HG03060 (cell line): ENCODE measurements at regions not wholly inside any gene's neighbourhood (a gene's known extent, or its start where the extent isn't known, plus 50 kb on each side); places are given as distances from the start of the nearest gene placed in this dataset.
"Not testable (repeated sequence)": the region's sequence is repeated elsewhere in the genome, so short reads cannot be mapped to it uniquely, and the experiment has no call there.

Experiments used
- ATAC-seq: cut with Tn5 transposase; IDR thresholded peaks from one replicate; pipeline ENCODE4 v1.9.1; 2021; ENCODE audit warnings: low read depth, moderate number of reproducible peaks; ENCODE audit not compliant: unreplicated experiment

DNA sequence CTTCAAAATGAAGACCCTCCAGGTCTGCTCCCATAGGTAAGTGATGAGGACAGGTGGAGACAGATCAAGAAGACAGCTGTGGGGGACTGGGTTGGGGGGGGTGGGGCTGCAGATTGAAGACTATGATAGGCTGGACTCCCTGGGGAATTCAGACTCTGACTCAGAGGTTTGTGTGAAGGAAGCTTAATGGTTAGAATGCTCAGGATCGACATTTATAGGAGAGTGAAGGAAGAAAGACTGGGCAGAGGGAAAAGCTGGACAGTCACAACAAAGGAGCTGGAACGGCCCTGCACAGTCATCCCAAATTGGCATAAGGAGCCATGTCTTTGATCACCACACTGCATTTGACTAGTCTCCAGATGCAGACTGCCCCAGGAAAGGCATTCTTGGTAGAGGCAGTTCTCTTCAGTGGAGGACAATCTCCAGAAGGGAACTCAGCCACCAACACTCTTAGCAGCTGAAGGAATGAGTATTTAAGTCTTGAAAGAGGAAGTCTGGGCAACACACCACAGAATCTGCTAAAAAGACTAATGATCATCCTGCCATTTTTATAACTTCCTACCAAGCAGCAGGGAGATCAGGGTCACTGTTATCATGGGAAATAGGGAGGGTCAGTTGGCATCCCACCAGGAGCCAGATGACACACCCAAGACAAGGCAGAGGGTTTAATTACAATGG lies 120.0 kb upstream of the ZC3H11B start:
- ATAC-seq: no peak

DNA sequence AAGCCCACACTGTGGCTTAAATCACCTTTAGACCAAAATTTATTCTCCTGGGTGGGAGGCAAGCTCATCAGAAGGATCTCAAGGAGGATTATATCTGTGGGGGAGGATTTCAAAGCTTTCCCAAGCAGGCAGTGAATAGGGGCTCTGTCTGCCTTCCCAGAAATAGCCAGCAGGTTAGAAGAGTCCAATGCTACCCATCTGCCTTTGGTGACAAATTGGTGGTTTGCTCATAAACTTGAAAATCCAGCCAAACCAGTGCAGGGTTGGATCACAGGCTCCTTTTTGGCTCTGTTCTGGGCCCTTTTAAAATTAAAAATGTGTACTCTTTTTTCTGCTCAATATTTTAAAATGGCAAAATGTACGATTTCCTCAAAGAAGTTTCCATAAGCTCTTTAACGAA lies 118.9 kb upstream of the ZC3H11B start:
- ATAC-seq: no peak

DNA sequence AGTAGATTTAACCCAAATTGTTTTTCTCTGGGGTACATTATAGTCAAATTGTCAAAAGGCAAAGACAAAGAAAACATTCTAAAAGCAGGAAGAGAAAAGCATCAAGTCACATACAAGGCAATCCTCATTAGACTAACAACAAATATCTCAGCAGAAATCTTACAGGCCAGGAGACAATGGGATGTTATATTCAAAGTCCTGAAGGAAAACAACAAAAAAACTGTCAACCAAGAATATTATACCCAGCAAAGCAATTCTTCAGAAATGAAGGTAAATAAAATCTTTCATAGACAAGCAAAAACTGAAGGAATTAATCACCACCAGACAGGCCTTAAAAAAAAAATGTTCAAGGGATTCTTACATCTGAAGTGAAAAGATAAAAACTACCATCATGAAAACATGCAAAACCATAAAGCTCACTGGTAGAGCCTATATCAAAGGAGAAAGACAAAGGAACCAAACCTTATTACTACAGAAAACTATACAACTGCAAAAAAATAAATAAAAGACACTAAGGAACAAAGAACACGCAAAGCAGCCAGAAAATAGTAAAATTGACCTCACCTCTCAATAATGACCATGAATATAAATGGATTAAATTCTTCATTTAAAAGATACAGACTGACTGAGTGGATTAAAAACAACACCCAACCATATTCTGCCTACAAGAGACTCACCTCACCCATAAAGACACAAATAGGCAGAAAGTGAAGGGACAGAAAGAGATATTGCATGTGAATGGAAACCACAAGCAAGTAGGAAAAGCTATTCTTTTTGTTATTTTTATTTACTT lies 113.8 kb upstream of the ZC3H11B start:
- no peak for ATAC-seq

DNA sequence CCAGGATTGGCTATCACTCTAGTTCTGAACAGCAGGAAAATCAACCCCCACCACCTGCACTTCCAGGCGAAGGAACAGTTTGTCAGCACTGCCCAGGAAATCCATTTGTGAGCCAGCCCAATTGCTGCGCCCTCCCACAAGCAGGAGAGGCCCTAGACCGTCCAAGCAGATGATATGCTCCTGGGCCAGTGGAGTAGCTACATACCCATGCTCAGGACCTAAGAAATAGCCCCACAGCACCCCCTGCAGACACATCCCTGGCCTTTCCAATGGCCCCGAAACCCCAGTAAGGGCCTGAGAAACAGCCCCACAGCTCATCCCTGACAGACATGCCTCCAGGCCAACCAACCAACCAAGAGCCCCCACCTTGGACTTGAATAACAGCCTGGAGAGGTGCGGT lies 111.5 kb upstream of the ZC3H11B start:
- no peak for ATAC-seq

DNA sequence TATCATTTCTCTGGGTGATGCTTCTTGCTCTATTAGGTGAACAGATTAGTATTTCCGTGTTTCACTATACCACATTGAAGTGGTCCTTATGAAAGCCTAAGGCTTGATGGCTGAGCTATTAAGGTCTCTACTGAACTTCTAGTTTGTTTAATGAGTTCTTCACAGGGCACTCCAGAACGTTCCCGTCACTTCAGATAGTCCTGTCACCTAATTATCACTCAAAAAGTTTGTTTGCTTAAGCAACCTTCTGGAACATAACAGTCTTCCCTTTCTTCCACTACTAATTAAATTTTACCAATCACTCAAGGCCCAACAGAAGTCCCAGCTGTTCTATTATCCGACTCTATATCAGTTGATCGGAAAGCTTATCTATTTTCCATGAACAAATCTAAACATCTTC lies 104.6 kb upstream of the ZC3H11B start:
- ATAC-seq: no peak

DNA sequence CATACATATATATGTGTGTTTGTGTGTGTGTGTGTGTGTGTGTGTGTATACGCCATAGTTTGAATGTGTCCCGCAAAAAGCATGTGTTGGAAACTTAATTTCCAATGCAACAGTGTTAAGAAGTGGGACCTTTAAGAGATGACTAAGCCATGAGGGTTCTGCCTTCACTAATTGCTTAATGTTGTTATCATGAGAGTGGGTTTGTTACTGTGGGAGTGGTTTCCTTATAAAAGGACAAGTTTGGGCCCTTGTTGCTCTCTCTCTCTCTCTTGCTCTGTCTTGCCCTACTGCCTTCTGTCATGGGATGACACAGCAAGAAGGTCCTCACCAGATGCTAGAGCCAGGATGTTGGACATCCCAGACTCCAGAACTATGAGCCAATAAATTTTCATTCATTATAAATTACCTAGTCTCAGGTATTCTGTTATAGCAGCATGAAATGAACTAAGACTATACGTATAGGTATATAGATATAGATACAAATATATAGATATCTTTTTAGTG lies 103.8 kb upstream of the ZC3H11B start:
- ATAC-seq: no peak

DNA sequence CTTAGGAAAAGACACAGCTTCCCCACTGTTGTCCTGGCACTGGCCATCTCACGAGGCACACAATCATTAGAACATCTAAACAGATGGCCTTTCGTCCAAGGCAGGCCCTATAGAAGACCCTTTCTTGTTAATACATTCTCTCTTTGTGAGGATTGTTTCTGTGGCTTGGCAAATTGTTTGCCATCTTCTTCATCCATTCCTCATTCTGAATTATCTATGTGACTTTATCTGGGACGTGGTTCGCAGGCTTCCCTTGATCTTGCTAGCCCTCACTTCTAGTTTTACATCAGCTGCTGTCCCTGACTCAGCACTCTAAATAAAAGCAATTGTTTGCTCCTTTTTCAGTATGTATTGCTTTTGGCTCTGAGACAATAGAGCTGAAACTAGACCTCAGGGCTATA lies 101.1 kb upstream of the ZC3H11B start:
- ATAC-seq: no peak

DNA sequence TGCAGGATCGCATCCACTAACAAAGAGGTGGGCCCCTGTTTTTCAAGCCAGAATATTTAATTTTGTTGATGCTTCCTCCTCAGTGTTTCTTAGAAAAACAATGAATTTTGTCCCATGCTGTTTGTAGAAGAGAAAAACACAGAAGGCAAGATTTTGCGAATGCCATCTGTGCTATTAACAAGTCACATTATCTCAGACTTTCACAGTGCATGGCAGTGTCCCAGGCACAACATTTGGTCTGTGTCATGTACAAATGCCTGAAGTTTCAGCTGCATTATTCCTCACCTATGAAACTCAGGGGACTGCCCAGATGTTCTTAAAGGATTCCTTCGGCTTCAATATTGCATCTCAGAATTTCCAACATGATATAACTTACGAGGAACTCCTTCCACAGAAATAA lies 99.6 kb upstream of the ZC3H11B start:
- ATAC-seq: no peak

DNA sequence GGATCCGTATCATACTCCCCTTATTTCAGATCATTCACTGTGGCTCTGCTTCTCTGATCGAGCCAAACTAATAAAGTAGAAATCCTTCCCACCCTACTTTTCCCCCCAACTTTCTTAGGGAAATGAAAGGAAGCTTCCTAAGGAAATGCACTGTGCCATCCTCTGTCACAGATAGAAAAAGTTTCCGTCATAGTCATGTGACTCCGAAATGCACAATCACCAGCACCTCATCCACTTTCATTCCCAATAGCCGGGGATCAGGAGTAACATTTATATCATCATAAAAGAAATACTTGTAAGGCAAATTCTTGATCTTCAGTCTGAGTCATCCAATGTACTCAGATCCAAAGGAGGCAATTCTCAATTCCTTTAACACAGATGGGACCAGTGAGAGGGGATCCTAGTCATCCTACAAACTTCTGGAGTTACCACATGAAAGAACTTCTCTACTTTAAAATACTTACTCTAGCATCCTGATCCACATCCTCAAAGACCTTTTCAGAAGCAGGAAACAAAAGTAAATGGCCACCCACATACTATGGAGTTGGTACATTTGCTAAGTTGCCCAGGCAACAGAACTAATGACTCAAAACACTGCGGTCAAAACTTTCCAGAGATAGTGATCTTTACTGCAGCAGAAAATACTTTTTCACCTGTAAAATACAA lies 97.8 kb upstream of the ZC3H11B start:
- ATAC-seq: no peak

DNA sequence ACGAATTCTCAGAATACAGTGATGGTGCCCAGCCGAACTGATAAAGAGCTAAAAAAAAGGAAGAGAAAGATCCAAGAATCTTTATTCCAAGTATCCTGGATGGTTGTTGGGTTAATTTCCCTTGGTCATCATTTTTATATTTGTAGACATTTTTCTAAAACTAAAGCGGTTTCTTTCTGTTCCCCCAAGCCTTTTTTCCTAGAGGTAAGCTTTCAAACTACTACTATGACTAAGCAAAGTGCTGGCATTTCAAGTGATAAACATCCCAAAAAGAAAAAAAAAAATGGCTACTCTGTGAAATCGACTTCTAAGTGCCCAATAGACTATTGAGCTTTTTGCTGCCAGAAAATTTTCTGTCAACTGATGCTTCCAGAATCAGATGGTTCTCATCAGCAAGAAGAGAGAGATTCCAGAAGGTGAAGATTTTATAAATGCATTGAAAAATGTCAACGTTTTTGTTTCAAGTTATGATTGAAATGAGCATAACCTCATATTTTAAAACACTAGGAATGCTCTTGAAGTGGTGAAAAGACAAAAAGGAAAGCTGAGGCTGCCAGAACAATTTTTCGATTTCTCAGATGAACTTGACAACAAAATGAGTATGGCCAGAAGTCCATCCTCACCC lies 96.1 kb upstream of the ZC3H11B start:
- no peak for ATAC-seq

DNA sequence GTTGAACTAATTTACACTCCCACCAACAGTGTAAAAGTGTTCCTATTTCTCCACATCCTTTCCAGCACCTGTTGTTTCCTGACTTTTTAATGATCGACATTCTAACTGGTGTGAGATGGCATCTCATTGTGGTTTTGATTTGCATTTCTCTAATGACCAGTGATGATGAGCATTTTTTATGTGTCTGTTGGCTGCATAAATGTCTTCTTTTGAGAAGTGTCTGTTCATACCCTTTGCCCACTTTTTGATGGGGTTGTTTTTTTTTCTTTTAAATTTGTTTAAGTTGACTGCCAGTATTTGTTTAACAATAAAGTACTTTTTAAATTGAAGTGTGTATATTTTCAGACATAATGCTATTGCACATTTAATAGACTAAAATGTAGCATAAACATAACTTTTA lies 95.0 kb upstream of the ZC3H11B start:
- not testable (repeated sequence) for ATAC-seq

DNA sequence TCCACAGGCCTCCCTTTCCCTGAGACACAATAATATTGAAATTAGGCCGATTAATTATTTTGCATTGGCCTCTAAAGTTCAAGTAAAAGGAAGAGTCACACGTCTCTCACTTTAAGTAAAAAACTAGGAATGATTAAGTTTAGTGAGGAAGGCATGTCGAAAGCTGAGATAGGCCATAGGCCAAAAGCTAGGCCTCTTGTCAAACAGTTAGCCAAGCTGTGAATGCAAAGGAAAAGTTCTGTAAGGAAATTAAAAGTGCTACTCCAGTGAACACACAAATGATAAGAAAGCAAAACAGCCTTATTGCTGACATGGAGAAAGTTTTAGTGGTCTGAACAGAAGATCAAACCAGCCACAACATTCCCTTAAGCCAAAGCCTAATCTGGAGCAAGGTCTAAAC lies 91.4 kb upstream of the ZC3H11B start:
- not testable (repeated sequence) for ATAC-seq

DNA sequence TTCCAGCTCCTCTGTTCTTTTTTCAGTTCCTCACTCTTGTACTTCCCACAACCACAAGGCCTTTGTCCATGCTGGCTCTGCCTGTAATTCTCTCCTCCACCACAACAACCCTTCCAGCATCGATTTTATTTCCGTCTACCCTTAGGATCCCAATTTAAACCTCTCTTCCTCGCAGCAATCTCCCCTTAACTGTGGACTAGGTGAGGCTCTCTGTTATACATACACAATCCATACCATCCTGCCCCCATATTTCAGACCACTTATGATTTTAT lies 90.4 kb upstream of the ZC3H11B start:
- no peak for ATAC-seq

DNA sequence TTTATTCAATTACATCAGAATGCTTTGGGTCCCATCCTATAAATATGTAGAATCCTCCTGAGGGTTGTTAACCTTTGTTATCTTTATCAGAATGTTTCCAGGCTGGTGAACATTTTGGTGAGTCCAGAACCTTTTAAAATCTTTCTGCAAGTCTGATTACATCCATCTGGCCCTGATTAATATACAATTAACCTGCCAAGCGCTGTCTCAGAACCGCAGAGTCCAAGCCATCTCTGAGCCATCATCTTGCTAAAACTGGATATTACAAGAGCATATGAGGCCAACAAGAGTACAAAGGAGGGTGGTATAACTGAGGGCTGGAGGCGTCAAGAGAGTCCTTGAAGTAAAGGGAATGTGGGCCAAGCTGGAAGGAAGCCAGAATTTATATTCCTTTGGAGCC lies 88.6 kb upstream of the ZC3H11B start:
- ATAC-seq: no peak

DNA sequence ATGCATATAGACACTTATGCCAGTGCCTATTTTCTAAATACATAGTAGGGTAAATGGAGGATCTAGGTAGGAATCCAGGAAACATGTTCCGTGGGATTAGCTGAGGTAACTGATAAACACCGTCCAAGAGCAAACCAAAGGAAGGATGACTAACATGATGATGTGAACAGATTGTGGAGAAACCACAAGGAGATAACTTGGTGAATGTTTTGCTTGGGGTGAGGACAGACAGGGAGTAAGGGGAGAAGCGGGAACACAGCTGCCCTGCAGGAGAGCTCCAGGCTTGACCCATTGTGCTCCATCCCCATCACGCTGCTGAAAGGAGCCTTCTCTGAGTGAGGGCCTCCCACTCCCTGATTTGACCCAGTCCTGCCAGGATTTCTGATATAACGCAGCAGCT lies 87.0 kb upstream of the ZC3H11B start:
- ATAC-seq: no peak

DNA sequence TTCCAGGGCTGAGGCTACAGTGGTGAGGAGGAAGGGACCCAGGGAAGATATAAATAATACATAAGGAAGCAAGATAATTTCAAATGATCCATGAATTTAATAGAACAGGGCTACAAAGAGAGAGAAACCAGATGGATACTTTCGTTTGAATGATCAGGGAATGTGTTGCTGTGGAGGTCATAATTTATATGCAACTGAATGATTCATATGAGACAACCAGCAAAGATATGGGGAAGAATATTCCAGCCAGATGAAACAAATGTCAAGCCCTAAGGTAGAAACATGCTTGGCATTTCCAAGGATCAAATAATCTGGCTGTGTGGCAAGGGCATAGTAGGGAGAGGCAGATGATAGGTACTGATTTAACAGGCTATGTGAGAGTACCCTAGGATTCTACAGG lies 84.8 kb upstream of the ZC3H11B start:
- no peak for ATAC-seq

DNA sequence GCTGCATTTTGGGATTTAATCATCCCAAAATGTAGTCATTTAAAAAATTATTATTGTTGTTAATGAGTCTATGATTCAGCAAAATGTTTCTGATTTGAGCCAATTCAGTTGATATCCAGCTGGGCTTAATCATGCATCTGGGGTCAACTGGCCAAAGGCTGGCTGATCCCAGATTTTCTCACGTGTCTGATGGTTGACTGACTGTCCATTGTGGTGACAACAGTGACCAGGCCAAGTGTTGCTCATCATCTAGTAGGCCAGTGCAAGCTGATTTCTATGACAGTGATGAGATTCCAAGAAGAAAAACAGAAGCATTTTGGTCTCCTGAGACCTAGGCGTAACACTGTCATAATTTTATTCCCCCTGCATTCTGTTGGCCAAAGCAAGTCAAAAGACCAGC lies 80.1 kb upstream of the ZC3H11B start:
- ATAC-seq: no peak

DNA sequence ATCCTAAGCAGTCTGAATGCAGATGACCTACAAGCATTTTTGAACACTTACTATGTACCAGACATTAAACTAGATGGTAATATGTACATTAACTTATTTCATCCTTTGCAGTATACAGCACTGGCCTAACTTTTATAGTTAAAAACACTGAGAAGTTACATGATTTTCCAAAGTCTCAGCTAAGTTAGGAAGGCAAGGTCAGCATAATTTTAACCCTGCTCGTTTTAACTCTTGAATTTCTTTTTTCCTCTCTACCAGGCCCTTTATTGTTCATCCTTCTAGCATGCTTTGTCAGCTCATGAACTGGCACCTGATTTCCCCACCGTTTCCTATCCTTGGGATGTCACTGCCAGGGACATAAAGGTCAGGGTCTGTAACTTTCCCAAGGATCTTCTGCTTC lies 76.9 kb upstream of the ZC3H11B start:
- ATAC-seq: no peak

DNA sequence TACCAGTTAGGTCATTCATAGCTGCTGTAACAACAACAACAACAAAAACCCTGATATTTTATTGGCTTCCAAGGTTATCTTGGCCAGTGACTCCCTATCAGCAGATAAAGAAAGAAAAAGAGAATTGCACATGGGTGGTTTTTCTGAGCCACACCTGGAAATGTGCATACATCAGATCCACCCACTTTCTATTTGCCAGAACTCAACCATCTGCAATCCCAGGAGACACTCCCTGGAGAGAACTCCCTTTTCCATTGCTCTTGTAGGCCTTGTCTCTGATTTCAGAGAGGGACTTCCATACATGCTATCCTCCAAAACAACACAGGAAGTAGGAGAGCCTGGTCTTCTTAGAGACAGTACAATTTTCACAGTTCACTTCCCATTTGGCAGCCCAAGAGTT lies 74.9 kb upstream of the ZC3H11B start:
- ATAC-seq: no peak

DNA sequence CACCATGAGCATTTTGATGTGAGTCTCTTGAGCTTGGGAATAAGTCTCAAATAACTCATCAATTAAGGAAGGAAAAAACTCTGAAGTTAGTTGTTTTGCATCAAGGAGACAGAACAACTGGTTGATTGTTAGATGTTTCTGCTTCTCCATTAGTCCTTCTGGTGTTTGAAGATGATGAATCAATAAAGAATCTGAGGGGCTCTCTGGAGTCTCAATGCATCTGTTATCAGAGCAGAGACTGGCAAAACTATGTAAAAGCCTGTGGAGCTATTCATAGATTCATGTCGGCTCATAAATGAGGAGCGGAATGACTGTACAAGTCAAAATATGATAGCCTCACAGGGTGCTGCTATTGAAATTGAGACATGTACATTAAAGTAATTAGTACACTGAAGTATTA lies 73.3 kb upstream of the ZC3H11B start:
- no peak for ATAC-seq

DNA sequence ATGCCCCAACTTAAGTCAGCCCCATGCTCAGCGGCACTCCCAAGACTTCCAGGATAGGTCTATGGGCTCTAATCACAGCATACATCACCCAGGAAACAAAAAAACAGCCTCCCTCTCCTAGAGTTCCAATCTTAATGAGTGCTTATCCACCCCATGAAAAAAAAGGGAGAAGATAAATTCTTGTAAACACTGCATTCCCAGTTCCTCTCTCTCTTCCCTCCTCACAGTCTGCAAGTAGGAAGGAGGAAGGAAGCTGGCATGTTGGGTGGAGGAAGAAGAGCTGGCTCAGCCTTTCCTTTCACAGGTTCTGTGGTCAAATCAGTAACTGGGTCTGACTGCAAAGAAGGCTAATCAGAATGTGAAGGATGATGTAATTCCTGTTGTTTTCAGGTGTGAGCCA lies 69.9 kb upstream of the ZC3H11B start:
- no peak for ATAC-seq
